Spleen (tissue), 7 donors: ENCODE measurements at regions not wholly inside any gene's neighbourhood (a gene's known extent, or its start where the extent isn't known, plus 50 kb on each side); places are given as distances from the start of the nearest gene placed in this dataset.

Experiments
- POLR2A ChIP-seq, 3 donors: fragments of 450-650 bp; IDR thresholded peaks; one replicate each; pipeline ENCODE4 v1.5.1; 2017; ENCODE audit warnings: antibody characterized with exemption in 3 of 3, mild to moderate bottlenecking in 1 of 3
- TF ChIP-seq, protein P1 (sequence below), 11 experiments: fragments of 200-600 bp in 7 of 11; fragments of 450-650 bp in 4 of 11; sonication (generic) in 4 of 11; IDR thresholded peaks in 8 of 11; conservative IDR thresholded peaks in 3 of 11; 1 replicate in 7 of 11; 2 replicates in 4 of 11; pipeline versions ENCODE4 v1.4.0 to v1.8.0; 2016 to 2021; ENCODE audit warnings: antibody characterized with exemption in 11 of 11, inconsistent platforms in 4 of 11, mild to moderate bottlenecking in 1 of 11
- donor health status: DM: no; HTN: no; CAD: no; lungs with moderate emphysema.
- donor health status: DM: no; HTN: no; CAD: no.
- donor health status: DM: no; HTN: no; CAD: no.

DNA sequence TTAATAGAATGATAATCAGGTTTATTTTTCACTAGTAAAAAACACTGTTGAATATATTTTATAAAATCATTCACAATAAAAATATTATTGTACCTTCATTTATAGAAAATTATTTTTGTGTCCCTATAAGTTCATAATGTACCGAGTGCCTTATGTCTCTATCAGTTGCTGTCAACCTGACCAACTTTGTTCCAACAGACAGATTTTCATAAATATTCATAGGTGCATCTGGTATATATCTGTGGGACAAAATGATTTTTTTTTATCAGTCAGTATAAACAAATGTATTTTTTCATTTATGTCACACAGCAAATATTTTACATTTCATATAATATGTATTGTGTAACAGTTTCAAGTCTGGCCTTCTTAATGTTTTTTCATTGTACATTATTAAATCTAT lies 195.9 kb downstream of the HGF start:
- no peak for TF ChIP-seq POLR2A (IDR thresholded peaks at IDR 0.05)
- TF ChIP-seq, protein P1, sequence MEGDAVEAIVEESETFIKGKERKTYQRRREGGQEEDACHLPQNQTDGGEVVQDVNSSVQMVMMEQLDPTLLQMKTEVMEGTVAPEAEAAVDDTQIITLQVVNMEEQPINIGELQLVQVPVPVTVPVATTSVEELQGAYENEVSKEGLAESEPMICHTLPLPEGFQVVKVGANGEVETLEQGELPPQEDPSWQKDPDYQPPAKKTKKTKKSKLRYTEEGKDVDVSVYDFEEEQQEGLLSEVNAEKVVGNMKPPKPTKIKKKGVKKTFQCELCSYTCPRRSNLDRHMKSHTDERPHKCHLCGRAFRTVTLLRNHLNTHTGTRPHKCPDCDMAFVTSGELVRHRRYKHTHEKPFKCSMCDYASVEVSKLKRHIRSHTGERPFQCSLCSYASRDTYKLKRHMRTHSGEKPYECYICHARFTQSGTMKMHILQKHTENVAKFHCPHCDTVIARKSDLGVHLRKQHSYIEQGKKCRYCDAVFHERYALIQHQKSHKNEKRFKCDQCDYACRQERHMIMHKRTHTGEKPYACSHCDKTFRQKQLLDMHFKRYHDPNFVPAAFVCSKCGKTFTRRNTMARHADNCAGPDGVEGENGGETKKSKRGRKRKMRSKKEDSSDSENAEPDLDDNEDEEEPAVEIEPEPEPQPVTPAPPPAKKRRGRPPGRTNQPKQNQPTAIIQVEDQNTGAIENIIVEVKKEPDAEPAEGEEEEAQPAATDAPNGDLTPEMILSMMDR (IDR thresholded peaks at IDR 0.05 in 8 of 11, conservative IDR thresholded peaks at IDR 0.05 in 3 of 11): no peak
